ENCODE measurements at regions not wholly inside any gene's neighbourhood (a gene's known extent, or its start where the extent isn't known, plus 50 kb on each side); places are given as distances from the start of the nearest gene placed in this dataset.
"Not testable (repeated sequence)": the region's sequence is repeated elsewhere in the genome, so short reads cannot be mapped to it uniquely, and the experiment has no call there.

- Histone ChIP-seq H3K4me3 (ENCODE audit: low read length in 2 of 2) (no peak overlapping the region), H3K27ac (ENCODE audit: low read depth in 1 of 2, low read length in 1 of 2) (no peak overlapping the region), H3K9me3 (ENCODE audit: control insufficient read depth in 2 of 2, insufficient read depth in 1 of 2, low read length in 1 of 2) (no peaks in the 10 kb centered on the region), H3K4me1 (ENCODE audit: control insufficient read depth in 2 of 2, insufficient read depth in 2 of 2, low read length in 2 of 2) (no peaks in the 10 kb centered on the region), H3K27me3 (ENCODE audit: control insufficient read depth in 2 of 2, insufficient read depth in 1 of 2, low read length in 1 of 2) (no peaks in the 10 kb centered on the region), H3K36me3 (ENCODE audit: control insufficient read depth in 2 of 2, insufficient read depth in 2 of 2, low read length in 1 of 2) (no peaks in the 10 kb centered on the region)
- DNase-seq (ENCODE audit: low read depth in 6 of 9, low spot score in 9 of 9), result no peak
- WGBS, result 98% methylated on average over 19 of the region's 19 CpGs
These were observed 177.0 kb downstream of the MSX2 start for GRCh38 chr5:174901336-174901735.

DNA sequence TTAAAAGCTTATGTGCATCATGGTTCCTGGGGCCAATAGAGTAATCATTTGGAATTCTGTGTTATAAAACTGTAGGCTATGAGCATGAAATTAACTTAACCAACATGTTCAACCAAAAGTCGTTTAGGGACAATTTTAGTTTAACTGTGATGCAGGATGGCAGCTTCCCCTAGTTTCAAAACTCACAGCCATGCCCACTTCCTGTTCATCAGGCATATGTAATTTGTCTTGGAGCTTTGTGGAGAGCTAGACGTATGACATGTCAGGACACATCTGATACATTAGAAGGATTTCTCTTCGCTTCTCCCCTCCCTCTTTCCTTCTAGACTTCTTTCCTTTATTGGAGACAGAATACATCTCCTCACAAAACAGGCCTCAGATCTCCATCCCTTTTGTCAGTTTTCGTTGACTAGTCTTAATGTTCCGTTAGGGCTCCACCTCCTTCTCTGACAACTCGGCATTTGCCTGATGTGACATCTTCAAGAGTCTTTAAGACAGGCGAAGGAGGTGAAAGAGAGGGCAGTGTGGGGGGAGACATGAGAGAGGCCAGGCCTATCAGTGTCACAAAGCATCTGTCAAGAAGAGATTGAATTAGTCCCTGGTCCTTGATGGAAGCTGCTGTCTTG is 176.0 kb downstream of the MSX2 start:
- no peaks in the 10 kb centered on the region for H3K9me3 ChIP-seq (ENCODE audit: control insufficient read depth in 2 of 2, insufficient read depth in 1 of 2, low read length in 1 of 2)
- WGBS, result 47% methylated on average over 7 of the region's 7 CpGs

DNA sequence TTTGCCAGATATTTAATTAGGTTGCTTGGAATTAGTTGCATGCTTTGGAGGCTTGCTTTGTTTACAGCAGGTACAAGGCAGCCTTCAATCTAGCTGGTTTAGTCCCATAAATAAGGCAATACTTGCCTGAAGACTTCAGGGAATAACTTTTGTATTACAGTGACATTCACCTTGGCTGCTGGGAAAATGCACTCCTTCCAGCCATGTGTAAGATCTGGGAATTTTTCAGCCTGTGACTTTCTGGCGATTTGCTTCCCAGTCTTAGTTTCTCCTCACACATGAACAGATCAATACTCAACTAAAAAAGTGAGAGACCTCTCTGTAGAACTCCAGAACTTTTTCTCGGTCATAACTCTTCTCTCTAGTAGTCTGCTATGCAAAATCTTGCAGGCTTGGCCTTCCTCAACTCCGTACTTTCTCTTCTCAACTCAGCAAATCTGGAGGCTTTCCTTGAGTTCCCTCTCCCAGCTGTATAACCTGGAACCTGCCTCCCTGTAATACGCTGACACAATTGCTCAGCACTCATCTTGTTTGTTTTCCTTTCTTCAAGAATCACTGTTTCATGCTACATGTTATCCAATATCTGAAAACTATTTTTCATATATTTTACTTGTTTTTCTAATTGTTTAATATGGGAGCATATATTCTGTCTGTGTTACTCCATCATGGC is 173.0 kb downstream of the MSX2 start:
- H3K4me1 ChIP-seq (ENCODE audit: control insufficient read depth in 2 of 2, insufficient read depth in 2 of 2, low read length in 2 of 2), result no peaks in the 10 kb centered on the region
- H3K9me3 ChIP-seq (ENCODE audit: control insufficient read depth in 2 of 2, insufficient read depth in 1 of 2, low read length in 1 of 2), result no peaks in the 10 kb centered on the region
- no peaks in the 10 kb centered on the region for H3K36me3 ChIP-seq (ENCODE audit: control insufficient read depth in 2 of 2, insufficient read depth in 2 of 2, low read length in 1 of 2)
- DNase-seq (ENCODE audit: low read depth in 6 of 9, low spot score in 9 of 9), result no peak
- no peak overlapping the region for H3K4me3 ChIP-seq (ENCODE audit: low read length in 2 of 2)
- no peak overlapping the region for H3K27ac ChIP-seq (ENCODE audit: low read depth in 1 of 2, low read length in 1 of 2)
- WGBS, result 93% methylated on average over 4 of the region's 4 CpGs
- H3K27me3 ChIP-seq (ENCODE audit: control insufficient read depth in 2 of 2, insufficient read depth in 1 of 2, low read length in 1 of 2), result no peaks in the 10 kb centered on the region

More for the DNA sequence above, 176.0 kb downstream of the MSX2 start:
- Histone ChIP-seq H3K4me3 (ENCODE audit: low read length in 2 of 2) (no peak overlapping the region), H3K27me3 (ENCODE audit: control insufficient read depth in 2 of 2, insufficient read depth in 1 of 2, low read length in 1 of 2) (no peaks in the 10 kb centered on the region), H3K36me3 (ENCODE audit: control insufficient read depth in 2 of 2, insufficient read depth in 2 of 2, low read length in 1 of 2) (no peaks in the 10 kb centered on the region), H3K4me1 (ENCODE audit: control insufficient read depth in 2 of 2, insufficient read depth in 2 of 2, low read length in 2 of 2) (no peaks in the 10 kb centered on the region), H3K27ac (ENCODE audit: low read depth in 1 of 2, low read length in 1 of 2) (no peak overlapping the region)
- no peak for DNase-seq (ENCODE audit: low read depth in 6 of 9, low spot score in 9 of 9)

DNA sequence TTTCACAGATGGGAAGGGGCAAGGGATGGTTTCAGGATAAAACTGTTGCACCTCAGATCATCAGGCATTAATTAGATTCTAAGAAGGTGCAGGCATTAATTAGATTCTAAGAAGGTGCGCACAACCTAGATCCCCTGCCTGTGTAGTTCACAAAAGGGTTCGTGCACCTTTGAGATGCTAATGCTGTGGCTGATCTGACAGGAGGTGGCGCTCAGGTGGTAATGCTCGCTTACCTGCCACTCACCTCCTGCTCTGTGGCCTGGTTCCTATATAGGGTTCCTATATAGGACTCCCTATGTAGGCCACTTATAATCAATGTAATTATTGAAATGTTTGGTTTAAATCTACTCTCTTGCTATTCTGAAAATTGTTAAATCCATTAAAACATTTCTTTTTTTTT is 171.0 kb downstream of the MSX2 start:
- Histone ChIP-seq H3K9me3 (ENCODE audit: control insufficient read depth in 2 of 2, insufficient read depth in 1 of 2, low read length in 1 of 2) (no peaks in the 10 kb centered on the region), H3K27ac (ENCODE audit: low read depth in 1 of 2, low read length in 1 of 2) (no peak overlapping the region), H3K27me3 (ENCODE audit: control insufficient read depth in 2 of 2, insufficient read depth in 1 of 2, low read length in 1 of 2) (no peaks in the 10 kb centered on the region), H3K4me1 (ENCODE audit: control insufficient read depth in 2 of 2, insufficient read depth in 2 of 2, low read length in 2 of 2) (no peaks in the 10 kb centered on the region), H3K4me3 (ENCODE audit: low read length in 2 of 2) (no peak overlapping the region), H3K36me3 (ENCODE audit: control insufficient read depth in 2 of 2, insufficient read depth in 2 of 2, low read length in 1 of 2) (no peaks in the 10 kb centered on the region)
- DNase-seq (ENCODE audit: low read depth in 6 of 9, low spot score in 9 of 9), result no peak
- WGBS, result 88% methylated on average over 4 of the region's 4 CpGs

- Histone ChIP-seq H3K36me3 (ENCODE audit: control insufficient read depth in 2 of 2, insufficient read depth in 2 of 2, low read length in 1 of 2) (no peaks in the 10 kb centered on the region), H3K9me3 (ENCODE audit: control insufficient read depth in 2 of 2, insufficient read depth in 1 of 2, low read length in 1 of 2) (no peaks in the 10 kb centered on the region), H3K27ac (ENCODE audit: low read depth in 1 of 2, low read length in 1 of 2) (no peak overlapping the region), H3K27me3 (ENCODE audit: control insufficient read depth in 2 of 2, insufficient read depth in 1 of 2, low read length in 1 of 2) (no peaks in the 10 kb centered on the region), H3K4me3 (ENCODE audit: low read length in 2 of 2) (no peak overlapping the region), H3K4me1 (ENCODE audit: control insufficient read depth in 2 of 2, insufficient read depth in 2 of 2, low read length in 2 of 2) (no peaks in the 10 kb centered on the region)
- no peak for DNase-seq (ENCODE audit: low read depth in 6 of 9, low spot score in 9 of 9)
- WGBS, result 95% methylated on average over 7 of the region's 7 CpGs
These were observed 168.4 kb downstream of the MSX2 start for GRCh38 chr5:174892742-174893141.

DNA sequence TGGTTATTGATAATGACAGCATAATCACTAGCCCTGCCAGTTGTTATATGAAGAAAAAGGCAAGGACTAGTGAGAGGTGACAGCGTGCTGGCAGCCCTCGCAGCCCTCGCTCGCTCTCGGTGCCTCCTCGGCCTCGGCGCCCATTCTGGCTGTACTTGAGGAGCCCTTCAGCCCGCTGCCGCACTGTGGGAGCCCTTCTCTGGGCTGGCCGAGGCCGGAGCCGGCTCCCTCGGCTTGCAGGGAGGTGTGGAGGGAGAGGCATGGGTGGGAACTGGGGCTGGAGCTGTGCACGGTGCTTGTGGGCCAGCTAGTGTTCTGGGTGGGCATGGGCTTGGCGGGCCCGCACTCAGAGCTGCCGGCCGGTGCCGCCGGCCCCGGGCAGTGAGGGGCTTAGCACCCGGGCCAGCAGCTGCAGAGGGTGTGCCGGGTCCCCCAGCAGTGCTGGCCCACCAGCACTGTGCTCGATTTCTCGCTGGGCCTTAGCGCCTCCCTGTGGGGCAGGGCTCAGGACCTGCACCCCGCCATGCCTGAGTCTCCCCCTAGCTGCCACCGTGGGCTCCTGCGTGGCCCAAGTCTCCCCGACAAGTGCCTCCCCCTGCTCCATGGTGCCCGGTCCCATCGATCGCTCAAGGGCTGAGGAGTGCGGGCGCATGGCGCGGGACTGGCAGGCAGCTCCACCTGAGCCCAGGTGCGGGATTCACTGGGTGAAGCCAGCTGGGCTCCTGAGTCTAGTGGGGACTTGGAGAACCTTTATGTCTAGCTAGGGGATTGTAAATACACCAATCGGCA is 156.2 kb downstream of the MSX2 start:
- H3K36me3 ChIP-seq (ENCODE audit: control insufficient read depth in 2 of 2, insufficient read depth in 2 of 2, low read length in 1 of 2); H3K27me3 ChIP-seq (ENCODE audit: control insufficient read depth in 2 of 2, insufficient read depth in 1 of 2, low read length in 1 of 2); H3K9me3 ChIP-seq (ENCODE audit: control insufficient read depth in 2 of 2, insufficient read depth in 1 of 2, low read length in 1 of 2); DNase-seq (ENCODE audit: low read depth in 6 of 9, low spot score in 9 of 9); H3K27ac ChIP-seq (ENCODE audit: low read depth in 1 of 2, low read length in 1 of 2); H3K4me1 ChIP-seq (ENCODE audit: control insufficient read depth in 2 of 2, insufficient read depth in 2 of 2, low read length in 2 of 2); H3K4me3 ChIP-seq (ENCODE audit: low read length in 2 of 2): not testable (repeated sequence)
- 97% methylated on average over 40 of the region's 40 CpGs for WGBS

DNA sequence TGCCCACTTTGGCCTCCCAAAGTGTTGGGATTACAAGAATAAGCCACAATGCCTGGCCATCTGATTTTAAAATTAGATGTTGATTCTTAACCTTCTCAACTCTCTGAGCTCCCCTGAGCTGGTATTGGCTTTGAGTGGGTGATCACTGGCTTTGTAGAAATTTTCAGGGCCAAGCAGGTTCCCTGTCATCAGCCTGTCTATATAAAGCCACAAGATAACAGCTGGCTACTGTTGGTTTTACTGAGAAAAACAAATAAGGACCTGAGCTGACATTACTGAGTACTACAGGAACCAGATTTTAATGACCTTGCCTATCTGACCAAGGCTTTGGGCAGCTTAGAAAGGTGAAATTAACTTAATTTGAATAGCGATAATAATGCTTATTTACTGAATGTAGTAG is 153.6 kb downstream of the MSX2 start:
- WGBS, result 97% methylated on average over 1 of the region's 1 CpG
- H3K27me3 ChIP-seq (ENCODE audit: control insufficient read depth in 2 of 2, insufficient read depth in 1 of 2, low read length in 1 of 2), result no peaks in the 10 kb centered on the region
- no peak overlapping the region for H3K4me3 ChIP-seq (ENCODE audit: low read length in 2 of 2)
- H3K27ac ChIP-seq (ENCODE audit: low read depth in 1 of 2, low read length in 1 of 2), result no peak overlapping the region
- no peaks in the 10 kb centered on the region for H3K4me1 ChIP-seq (ENCODE audit: control insufficient read depth in 2 of 2, insufficient read depth in 2 of 2, low read length in 2 of 2)
- no peak for DNase-seq (ENCODE audit: low read depth in 6 of 9, low spot score in 9 of 9)
- no peaks in the 10 kb centered on the region for H3K36me3 ChIP-seq (ENCODE audit: control insufficient read depth in 2 of 2, insufficient read depth in 2 of 2, low read length in 1 of 2)
- H3K9me3 ChIP-seq (ENCODE audit: control insufficient read depth in 2 of 2, insufficient read depth in 1 of 2, low read length in 1 of 2), result no peaks in the 10 kb centered on the region

DNA sequence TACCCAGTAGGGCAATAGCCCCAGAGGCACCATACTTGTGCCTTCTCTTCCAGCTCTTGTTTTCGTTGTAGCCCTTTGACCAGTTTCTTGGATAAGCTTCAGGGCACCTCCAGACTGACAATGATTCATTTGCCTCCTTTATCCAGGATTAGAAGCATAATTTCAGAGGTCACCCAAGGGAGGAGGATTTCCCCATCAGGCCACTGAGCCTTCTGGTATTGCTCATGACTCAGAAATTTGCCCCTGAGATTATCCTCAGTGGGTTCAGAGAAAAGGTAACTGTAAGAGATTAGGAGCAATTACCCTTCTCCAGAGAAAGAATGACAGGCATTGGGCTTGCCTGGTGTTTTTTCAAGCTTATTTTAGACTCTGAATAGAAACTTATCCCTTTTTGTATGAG is 147.9 kb downstream of the MSX2 start:
- H3K27ac ChIP-seq (ENCODE audit: low read depth in 1 of 2, low read length in 1 of 2), result no peak overlapping the region
- no peak for DNase-seq (ENCODE audit: low read depth in 6 of 9, low spot score in 9 of 9)
- H3K27me3 ChIP-seq (ENCODE audit: control insufficient read depth in 2 of 2, insufficient read depth in 1 of 2, low read length in 1 of 2), result no peaks in the 10 kb centered on the region
- H3K36me3 ChIP-seq (ENCODE audit: control insufficient read depth in 2 of 2, insufficient read depth in 2 of 2, low read length in 1 of 2), result no peaks in the 10 kb centered on the region
- H3K4me1 ChIP-seq (ENCODE audit: control insufficient read depth in 2 of 2, insufficient read depth in 2 of 2, low read length in 2 of 2), result no peaks in the 10 kb centered on the region
- no peak overlapping the region for H3K4me3 ChIP-seq (ENCODE audit: low read length in 2 of 2)
- H3K9me3 ChIP-seq (ENCODE audit: control insufficient read depth in 2 of 2, insufficient read depth in 1 of 2, low read length in 1 of 2), result no peaks in the 10 kb centered on the region
- 81% methylated on average over 1 of the region's 1 CpG for WGBS

DNA sequence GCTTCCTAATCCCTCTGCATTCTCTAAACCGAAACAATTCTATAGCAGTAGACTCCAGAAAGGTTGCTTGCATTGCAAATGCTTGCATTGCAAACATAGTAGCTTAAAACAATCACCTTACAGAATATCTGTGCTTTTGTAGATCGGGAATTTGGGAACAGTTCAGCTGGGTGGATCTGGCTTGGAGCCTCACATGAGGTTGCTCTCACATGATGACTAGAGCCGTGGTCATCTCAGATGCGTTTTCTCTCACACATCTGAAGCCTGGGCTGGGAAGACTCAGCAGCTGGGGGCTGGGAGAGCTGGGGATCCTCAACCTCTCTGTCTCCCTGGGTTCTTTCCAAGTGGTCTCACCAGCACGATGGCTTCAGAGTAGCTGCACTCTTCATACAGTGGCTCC is 127.8 kb downstream of the MSX2 start:
- no peak overlapping the region for H3K4me3 ChIP-seq (ENCODE audit: low read length in 2 of 2)
- H3K4me1 ChIP-seq (ENCODE audit: control insufficient read depth in 2 of 2, insufficient read depth in 2 of 2, low read length in 2 of 2), result no peaks in the 10 kb centered on the region
- no peak for DNase-seq (ENCODE audit: low read depth in 6 of 9, low spot score in 9 of 9)
- 92% methylated on average over 5 of the region's 5 CpGs for WGBS
- H3K27ac ChIP-seq (ENCODE audit: low read depth in 1 of 2, low read length in 1 of 2), result no peak overlapping the region
- H3K9me3 ChIP-seq (ENCODE audit: control insufficient read depth in 2 of 2, insufficient read depth in 1 of 2, low read length in 1 of 2), result no peaks in the 10 kb centered on the region
- no peaks in the 10 kb centered on the region for H3K36me3 ChIP-seq (ENCODE audit: control insufficient read depth in 2 of 2, insufficient read depth in 2 of 2, low read length in 1 of 2)
- no peaks in the 10 kb centered on the region for H3K27me3 ChIP-seq (ENCODE audit: control insufficient read depth in 2 of 2, insufficient read depth in 1 of 2, low read length in 1 of 2)
